GM23338 (cell line): ENCODE measurements at regions not wholly inside any gene's neighbourhood (a gene's known extent, or its start where the extent isn't known, plus 50 kb on each side); places are given as distances from the start of the nearest gene placed in this dataset.

Experiments
- ATAC-seq: fragments of 200-7000 bp; cut with Tn5 transposase; 3 replicates; pipeline ENCODE4 v1.9.1; 2020
- DNase-seq: peaks from one replicate; pipeline ENCODE4 v3.0.0-alpha.2; 2015; ENCODE audit warnings: low spot score
- H2AFZ ChIP-seq: fragments of 200-600 bp; sonication (generic); 2 replicates; pipeline ENCODE4 v1.8.0; 2016; ENCODE audit warnings: antibody characterized with exemption, mild to moderate bottlenecking, moderate library complexity
- H3F3A ChIP-seq: fragments of 200-600 bp; sonication (generic); replicated peaks from 2 replicates; pipeline ENCODE4 v1.8.0; 2017; ENCODE audit warnings: antibody characterized with exemption, mixed run types, low read depth
- H3K27ac ChIP-seq: fragments of 200-600 bp; sonication (generic); 2 replicates; pipeline ENCODE4 v1.6.1; 2016; ENCODE audit warnings: low read depth
- H3K27me3 ChIP-seq: fragments of 200-600 bp; sonication (generic); 2 replicates; pipeline ENCODE4 v1.8.0; 2016; ENCODE audit warnings: mild to moderate bottlenecking, mixed run types, moderate library complexity; ENCODE audit not compliant: insufficient read depth
- H3K36me3 ChIP-seq: fragments of 200-600 bp; sonication (generic); 2 replicates; pipeline ENCODE4 v1.8.0; 2016; ENCODE audit warnings: mild to moderate bottlenecking; ENCODE audit not compliant: insufficient read depth
- H3K4me1 ChIP-seq: fragments of 200-600 bp; sonication (generic); 2 replicates; pipeline ENCODE4 v1.8.0; 2016; ENCODE audit warnings: mild to moderate bottlenecking, moderate library complexity; ENCODE audit not compliant: insufficient read depth
- H3K4me2 ChIP-seq: fragments of 200-600 bp; sonication (generic); 2 replicates; pipeline ENCODE4 v1.7.1; 2017; ENCODE audit warnings: mixed run types
- H3K4me3 ChIP-seq: fragments of 200-600 bp; sonication (generic); 2 replicates; pipeline ENCODE4 v1.6.1; 2016; ENCODE audit warnings: mixed run types
- H3K79me2 ChIP-seq: fragments of 200-600 bp; sonication (generic); replicated peaks from 2 replicates; pipeline ENCODE4 v1.8.0; 2017; ENCODE audit warnings: mild to moderate bottlenecking; ENCODE audit not compliant: insufficient read depth
- H3K9me2 ChIP-seq: fragments of 200-600 bp; sonication (generic); 2 replicates; pipeline ENCODE4 v1.8.0; 2017; ENCODE audit not compliant: insufficient read depth
- H4K20me1 ChIP-seq: fragments of 200-600 bp; sonication (generic); replicated peaks from 2 replicates; pipeline ENCODE4 v1.8.0; 2017; ENCODE audit warnings: mild to moderate bottlenecking; ENCODE audit not compliant: insufficient read depth
- H3K27ac Mint-ChIP-seq: 2 replicates; pipeline ENCODE4 v1.8.0; 2020; ENCODE audit warnings: inconsistent platforms, mild to moderate bottlenecking, moderate library complexity, mixed read lengths
- H3K27me3 Mint-ChIP-seq: 3 replicates; pipeline ENCODE4 v1.8.0; 2022; ENCODE audit warnings: low read depth, mild to moderate bottlenecking, moderate library complexity, mixed read lengths, inconsistent platforms; ENCODE audit not compliant: insufficient read depth, poor library complexity
- H3K36me3 Mint-ChIP-seq: 3 replicates; pipeline ENCODE4 v1.8.0; 2021; ENCODE audit warnings: low read depth, mild to moderate bottlenecking, inconsistent platforms, moderate library complexity, mixed read lengths
- H3K4me1 Mint-ChIP-seq: 3 replicates; pipeline ENCODE4 v1.8.0; 2020; ENCODE audit warnings: mild to moderate bottlenecking, inconsistent platforms, mixed read lengths
- H3K4me3 Mint-ChIP-seq: 3 replicates; pipeline ENCODE4 v1.8.0; 2021; ENCODE audit warnings: moderate library complexity, mild to moderate bottlenecking, inconsistent platforms, mixed read lengths
- H3K9me3 Mint-ChIP-seq: 3 replicates; pipeline ENCODE4 v1.8.0; 2020; ENCODE audit warnings: moderate library complexity, mild to moderate bottlenecking, inconsistent platforms, mixed read lengths
- EZH2 ChIP-seq: fragments of 200-600 bp; sonication (generic); IDR thresholded peaks from one replicate; pipeline ENCODE4 v1.8.0; 2017; ENCODE audit warnings: antibody characterized with exemption, mild to moderate bottlenecking, low read depth; ENCODE audit not compliant: unreplicated experiment
- NANOG ChIP-seq: IDR thresholded peaks from 2 replicates; pipeline ENCODE4 v1.6.1; 2016; ENCODE audit warnings: antibody characterized with exemption, borderline replicate concordance
- POLR2AphosphoS5 ChIP-seq: IDR thresholded peaks from 2 replicates; pipeline ENCODE4 v1.6.1; 2016; ENCODE audit warnings: antibody characterized with exemption, low read depth
- STAT1 ChIP-seq: IDR thresholded peaks from one replicate; pipeline ENCODE4 v1.6.1; 2016; ENCODE audit warnings: antibody characterized with exemption; ENCODE audit not compliant: unreplicated experiment
- ZNF331 ChIP-seq: fragments of 250-450 bp; sonication (Bioruptor Pico); IDR thresholded peaks from 2 replicates; pipeline ENCODE4 v1.5.0; 2020; ENCODE audit warnings: low read depth, mild to moderate bottlenecking, moderate library complexity
- TF ChIP-seq, protein P1 (sequence below): fragments of 250-450 bp; sonication (Bioruptor Pico); IDR thresholded peaks from 2 replicates; pipeline ENCODE4 v1.5.0; 2020; ENCODE audit warnings: mild to moderate bottlenecking, moderate library complexity
- TF ChIP-seq, protein P2 (sequence below): IDR thresholded peaks from 2 replicates; pipeline ENCODE4 v1.6.1; 2016; ENCODE audit warnings: antibody characterized with exemption

DNA sequence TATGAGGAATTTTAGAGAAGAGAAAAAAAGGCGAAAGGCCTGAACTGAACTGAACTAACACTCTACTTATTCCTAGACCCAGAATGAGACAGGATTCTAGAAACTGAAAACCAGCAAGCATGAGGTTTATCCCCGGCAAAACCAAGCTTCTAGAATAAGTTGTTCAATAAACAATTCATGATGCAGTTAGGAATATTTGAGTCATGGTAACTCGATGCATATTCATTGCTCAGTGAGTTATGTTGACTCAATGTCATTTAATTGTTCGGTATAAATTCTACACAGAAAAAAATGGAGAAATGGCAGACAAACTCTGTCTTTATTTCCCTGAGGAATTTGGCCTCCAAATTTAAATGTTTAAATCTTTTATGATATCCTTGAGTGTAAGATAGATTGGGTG lies 321.5 kb downstream of the SATB2 start:
- H2AFZ ChIP-seq: no peak overlapping the region
- ATAC-seq (no peak), DNase-seq (no peak)
- peaks cover 8% of the 10 kb centered on the region; the same call in 1 of the 3 replicates for H3K4me1 Mint-ChIP-seq
- no peaks in the 10 kb centered on the region for H3K36me3 ChIP-seq
- no peaks in the 10 kb centered on the region; the same call in 2 of the 3 replicates for H3K9me3 Mint-ChIP-seq
- 0 out of 2 replicates have a peak, but pooled peaks cover 6% of the 10 kb centered on the region for H3K4me1 ChIP-seq
- no peaks in the 10 kb centered on the region for H4K20me1 ChIP-seq
- H3F3A ChIP-seq: no peaks in the 10 kb centered on the region
- peaks cover 18% of the 10 kb centered on the region; the same call in 1 of the 2 replicates for H3K9me2 ChIP-seq
- H3K27me3 ChIP-seq: no peaks in the 10 kb centered on the region
- 0 out of 3 replicates have a peak, but pooled peaks cover 5% of the 10 kb centered on the region for H3K36me3 Mint-ChIP-seq
- no peak overlapping the region for H3K4me2 ChIP-seq
- no peak overlapping the region for H3K27ac Mint-ChIP-seq
- H3K27me3 Mint-ChIP-seq: no peaks in the 10 kb centered on the region
- no peaks in the 10 kb centered on the region for H3K79me2 ChIP-seq
- no peak overlapping the region for H3K4me3 ChIP-seq
- no peak overlapping the region for H3K4me3 Mint-ChIP-seq
- no peak overlapping the region for H3K27ac ChIP-seq
- TF ChIP-seq, protein P1, sequence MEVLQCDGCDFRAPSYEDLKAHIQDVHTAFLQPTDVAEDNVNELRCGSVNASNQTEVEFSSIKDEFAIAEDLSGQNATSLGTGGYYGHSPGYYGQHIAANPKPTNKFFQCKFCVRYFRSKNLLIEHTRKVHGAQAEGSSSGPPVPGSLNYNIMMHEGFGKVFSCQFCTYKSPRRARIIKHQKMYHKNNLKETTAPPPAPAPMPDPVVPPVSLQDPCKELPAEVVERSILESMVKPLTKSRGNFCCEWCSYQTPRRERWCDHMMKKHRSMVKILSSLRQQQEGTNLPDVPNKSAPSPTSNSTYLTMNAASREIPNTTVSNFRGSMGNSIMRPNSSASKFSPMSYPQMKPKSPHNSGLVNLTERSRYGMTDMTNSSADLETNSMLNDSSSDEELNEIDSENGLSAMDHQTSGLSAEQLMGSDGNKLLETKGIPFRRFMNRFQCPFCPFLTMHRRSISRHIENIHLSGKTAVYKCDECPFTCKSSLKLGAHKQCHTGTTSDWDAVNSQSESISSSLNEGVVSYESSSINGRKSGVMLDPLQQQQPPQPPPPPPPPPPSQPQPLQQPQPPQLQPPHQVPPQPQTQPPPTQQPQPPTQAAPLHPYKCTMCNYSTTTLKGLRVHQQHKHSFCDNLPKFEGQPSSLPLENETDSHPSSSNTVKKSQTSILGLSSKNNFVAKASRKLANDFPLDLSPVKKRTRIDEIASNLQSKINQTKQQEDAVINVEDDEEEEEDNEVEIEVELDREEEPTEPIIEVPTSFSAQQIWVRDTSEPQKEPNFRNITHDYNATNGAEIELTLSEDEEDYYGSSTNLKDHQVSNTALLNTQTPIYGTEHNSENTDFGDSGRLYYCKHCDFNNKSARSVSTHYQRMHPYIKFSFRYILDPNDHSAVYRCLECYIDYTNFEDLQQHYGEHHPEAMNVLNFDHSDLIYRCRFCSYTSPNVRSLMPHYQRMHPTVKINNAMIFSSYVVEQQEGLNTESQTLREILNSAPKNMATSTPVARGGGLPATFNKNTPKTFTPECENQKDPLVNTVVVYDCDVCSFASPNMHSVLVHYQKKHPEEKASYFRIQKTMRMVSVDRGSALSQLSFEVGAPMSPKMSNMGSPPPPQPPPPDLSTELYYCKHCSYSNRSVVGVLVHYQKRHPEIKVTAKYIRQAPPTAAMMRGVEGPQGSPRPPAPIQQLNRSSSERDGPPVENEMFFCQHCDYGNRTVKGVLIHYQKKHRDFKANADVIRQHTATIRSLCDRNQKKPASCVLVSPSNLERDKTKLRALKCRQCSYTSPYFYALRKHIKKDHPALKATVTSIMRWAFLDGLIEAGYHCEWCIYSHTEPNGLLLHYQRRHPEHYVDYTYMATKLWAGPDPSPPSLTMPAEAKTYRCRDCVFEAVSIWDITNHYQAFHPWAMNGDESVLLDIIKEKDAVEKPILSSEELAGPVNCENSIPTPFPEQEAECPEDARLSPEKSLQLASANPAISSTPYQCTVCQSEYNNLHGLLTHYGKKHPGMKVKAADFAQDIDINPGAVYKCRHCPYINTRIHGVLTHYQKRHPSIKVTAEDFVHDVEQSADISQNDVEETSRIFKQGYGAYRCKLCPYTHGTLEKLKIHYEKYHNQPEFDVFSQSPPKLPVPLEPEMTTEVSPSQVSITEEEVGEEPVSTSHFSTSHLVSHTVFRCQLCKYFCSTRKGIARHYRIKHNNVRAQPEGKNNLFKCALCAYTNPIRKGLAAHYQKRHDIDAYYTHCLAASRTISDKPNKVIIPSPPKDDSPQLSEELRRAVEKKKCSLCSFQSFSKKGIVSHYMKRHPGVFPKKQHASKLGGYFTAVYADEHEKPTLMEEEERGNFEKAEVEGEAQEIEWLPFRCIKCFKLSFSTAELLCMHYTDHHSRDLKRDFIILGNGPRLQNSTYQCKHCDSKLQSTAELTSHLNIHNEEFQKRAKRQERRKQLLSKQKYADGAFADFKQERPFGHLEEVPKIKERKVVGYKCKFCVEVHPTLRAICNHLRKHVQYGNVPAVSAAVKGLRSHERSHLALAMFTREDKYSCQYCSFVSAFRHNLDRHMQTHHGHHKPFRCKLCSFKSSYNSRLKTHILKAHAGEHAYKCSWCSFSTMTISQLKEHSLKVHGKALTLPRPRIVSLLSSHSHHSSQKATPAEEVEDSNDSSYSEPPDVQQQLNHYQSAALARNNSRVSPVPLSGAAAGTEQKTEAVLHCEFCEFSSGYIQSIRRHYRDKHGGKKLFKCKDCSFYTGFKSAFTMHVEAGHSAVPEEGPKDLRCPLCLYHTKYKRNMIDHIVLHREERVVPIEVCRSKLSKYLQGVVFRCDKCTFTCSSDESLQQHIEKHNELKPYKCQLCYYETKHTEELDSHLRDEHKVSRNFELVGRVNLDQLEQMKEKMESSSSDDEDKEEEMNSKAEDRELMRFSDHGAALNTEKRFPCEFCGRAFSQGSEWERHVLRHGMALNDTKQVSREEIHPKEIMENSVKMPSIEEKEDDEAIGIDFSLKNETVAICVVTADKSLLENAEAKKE: no peak
- TF ChIP-seq POLR2AphosphoS5: no peak
- TF ChIP-seq, protein P2, sequence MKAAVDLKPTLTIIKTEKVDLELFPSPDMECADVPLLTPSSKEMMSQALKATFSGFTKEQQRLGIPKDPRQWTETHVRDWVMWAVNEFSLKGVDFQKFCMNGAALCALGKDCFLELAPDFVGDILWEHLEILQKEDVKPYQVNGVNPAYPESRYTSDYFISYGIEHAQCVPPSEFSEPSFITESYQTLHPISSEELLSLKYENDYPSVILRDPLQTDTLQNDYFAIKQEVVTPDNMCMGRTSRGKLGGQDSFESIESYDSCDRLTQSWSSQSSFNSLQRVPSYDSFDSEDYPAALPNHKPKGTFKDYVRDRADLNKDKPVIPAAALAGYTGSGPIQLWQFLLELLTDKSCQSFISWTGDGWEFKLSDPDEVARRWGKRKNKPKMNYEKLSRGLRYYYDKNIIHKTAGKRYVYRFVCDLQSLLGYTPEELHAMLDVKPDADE: no peak
- TF ChIP-seq EZH2: no peak
- no peak for TF ChIP-seq ZNF331 (CRISPR knock-in tag)
- TF ChIP-seq STAT1: no peak
- no peak for TF ChIP-seq NANOG
